Spleen (tissue), 11 donors: ENCODE measurements at regions not wholly inside any gene's neighbourhood (a gene's known extent, or its start where the extent isn't known, plus 50 kb on each side); places are given as distances from the start of the nearest gene placed in this dataset.
"Not testable (repeated sequence)": the region's sequence is repeated elsewhere in the genome, so short reads cannot be mapped to it uniquely, and the experiment has no call there.

Source experiments
- DNase-seq: peaks from one replicate; pipeline ENCODE4 v3.0.0-alpha.2; 2020
- H3K27ac ChIP-seq, 8 donors: fragments of 200-600 bp; sonication (generic) in 7 of 8; 1 replicate in 4 of 8; 2 replicates in 4 of 8; pipeline versions ENCODE4 v1.5.0 to v1.8.0; 2016 to 2021; ENCODE audit warnings: inconsistent platforms in 4 of 8, mild to moderate bottlenecking in 4 of 8, moderate library complexity in 1 of 8
- H3K27me3 ChIP-seq, 7 donors: fragments of 200-600 bp; sonication (generic) in 6 of 7; replicated peaks in 1 of 7; 1 replicate in 4 of 7; 2 replicates in 3 of 7; pipeline versions ENCODE4 v1.5.0 to v1.8.0; 2016 to 2021; ENCODE audit warnings: inconsistent platforms in 3 of 7, mild to moderate bottlenecking in 1 of 7
- H3K36me3 ChIP-seq, 6 donors: fragments of 200-600 bp; sonication (generic) in 5 of 6; 1 replicate in 4 of 6; 2 replicates in 2 of 6; pipeline versions ENCODE4 v1.5.0 to v1.8.0; 2016 to 2021; ENCODE audit warnings: inconsistent platforms in 2 of 6
- H3K4me1 ChIP-seq, 6 donors: fragments of 200-600 bp; sonication (generic) in 5 of 6; 1 replicate in 3 of 6; 2 replicates in 3 of 6; pipeline versions ENCODE4 v1.5.0 to v1.8.0; 2016 to 2021; ENCODE audit warnings: inconsistent platforms in 3 of 6
- H3K4me3 ChIP-seq, 8 donors: fragments of 200-600 bp; sonication (generic) in 7 of 8; 1 replicate in 4 of 8; 2 replicates in 4 of 8; pipeline versions ENCODE4 v1.5.0 to v1.8.0; 2016 to 2021; ENCODE audit warnings: inconsistent platforms in 4 of 8, mild to moderate bottlenecking in 4 of 8, moderate library complexity in 2 of 8
- H3K9me3 ChIP-seq, 8 donors: fragments of 200-600 bp; sonication (generic) in 7 of 8; 1 replicate in 4 of 8; 2 replicates in 4 of 8; pipeline versions ENCODE4 v1.5.0 to v1.8.0; 2016 to 2021; ENCODE audit warnings: inconsistent platforms in 4 of 8
- POLR2A ChIP-seq, 3 donors: fragments of 450-650 bp; IDR thresholded peaks; one replicate each; pipeline ENCODE4 v1.5.1; 2017; ENCODE audit warnings: antibody characterized with exemption in 3 of 3, mild to moderate bottlenecking in 1 of 3
- POLR2AphosphoS5 ChIP-seq, 3 donors: sonication (generic); formaldehyde crosslinking; IDR thresholded peaks; one replicate each; pipeline ENCODE4 v1.5.1; 2017; ENCODE audit warnings: antibody characterized with exemption in 3 of 3
- WGBS, 5 donors: extraction: QIAGEN DNeasy Blood & Tissue Kit in 3 of 5; methylation state at CpG; one replicate each; pipeline versions ENCODE4 v1.1.5 to v1.1.7; 2013 to 2018; 5-methylcytosine and 5-hydroxymethylcytosine counted together
- intact Hi-C: fragments of 100-400 bp; cut with DNase I; formaldehyde crosslinking; loops from one replicate; pipeline ENCODE4 v1.15.0; 2023; ENCODE audit warnings: low total_unique reads
- TF ChIP-seq, protein P1 (sequence below), 11 experiments: fragments of 200-600 bp in 7 of 11; fragments of 450-650 bp in 4 of 11; sonication (generic) in 4 of 11; IDR thresholded peaks in 8 of 11; conservative IDR thresholded peaks in 3 of 11; 1 replicate in 7 of 11; 2 replicates in 4 of 11; pipeline versions ENCODE4 v1.4.0 to v1.8.0; 2016 to 2021; ENCODE audit warnings: antibody characterized with exemption in 11 of 11, inconsistent platforms in 4 of 11, mild to moderate bottlenecking in 1 of 11
- donor health status: healthy with polysubstance abuse.
- donor health status: DM: no; HTN: no; CAD: no; lungs with moderate emphysema.
- donor health status: DM: no; HTN: no; CAD: no.
- donor health status: Bipolar disorder and iron deficiency.
- donor health status: healthy.
- donor health status: DM: no; HTN: no; CAD: no.
- donor health status: DM: yes; HTN: yes; CAD: no.

DNA sequence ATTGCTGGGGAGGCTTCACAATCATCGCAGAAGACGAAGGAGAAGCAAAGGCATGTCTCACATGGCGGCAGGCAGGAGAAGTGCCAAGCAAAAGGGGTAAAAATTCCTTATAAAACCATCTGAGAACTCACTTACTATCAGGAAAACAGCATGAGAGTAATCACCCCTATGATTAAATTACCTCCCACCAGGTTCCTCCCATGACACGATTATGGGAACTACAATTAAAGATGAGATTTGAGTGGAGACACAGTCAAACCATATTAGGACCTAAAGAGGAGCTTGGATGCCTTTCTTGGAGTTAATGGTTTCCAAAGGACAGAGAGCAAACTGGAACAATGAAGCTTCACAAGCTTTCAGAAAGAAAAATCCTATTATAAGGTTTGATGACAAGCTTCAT lies 168.4 kb upstream of the SMARCAD1 start:
- 84 to 88% (median 84%) methylated on average over 4 of the region's 4 CpGs for WGBS, 5 donors
- TF ChIP-seq POLR2AphosphoS5 (IDR thresholded peaks at IDR 0.05) (no peak), POLR2A (IDR thresholded peaks at IDR 0.05) (no peak)
- TF ChIP-seq, protein P1, sequence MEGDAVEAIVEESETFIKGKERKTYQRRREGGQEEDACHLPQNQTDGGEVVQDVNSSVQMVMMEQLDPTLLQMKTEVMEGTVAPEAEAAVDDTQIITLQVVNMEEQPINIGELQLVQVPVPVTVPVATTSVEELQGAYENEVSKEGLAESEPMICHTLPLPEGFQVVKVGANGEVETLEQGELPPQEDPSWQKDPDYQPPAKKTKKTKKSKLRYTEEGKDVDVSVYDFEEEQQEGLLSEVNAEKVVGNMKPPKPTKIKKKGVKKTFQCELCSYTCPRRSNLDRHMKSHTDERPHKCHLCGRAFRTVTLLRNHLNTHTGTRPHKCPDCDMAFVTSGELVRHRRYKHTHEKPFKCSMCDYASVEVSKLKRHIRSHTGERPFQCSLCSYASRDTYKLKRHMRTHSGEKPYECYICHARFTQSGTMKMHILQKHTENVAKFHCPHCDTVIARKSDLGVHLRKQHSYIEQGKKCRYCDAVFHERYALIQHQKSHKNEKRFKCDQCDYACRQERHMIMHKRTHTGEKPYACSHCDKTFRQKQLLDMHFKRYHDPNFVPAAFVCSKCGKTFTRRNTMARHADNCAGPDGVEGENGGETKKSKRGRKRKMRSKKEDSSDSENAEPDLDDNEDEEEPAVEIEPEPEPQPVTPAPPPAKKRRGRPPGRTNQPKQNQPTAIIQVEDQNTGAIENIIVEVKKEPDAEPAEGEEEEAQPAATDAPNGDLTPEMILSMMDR (IDR thresholded peaks at IDR 0.05 in 8 of 11, conservative IDR thresholded peaks at IDR 0.05 in 3 of 11): no peak

DNA sequence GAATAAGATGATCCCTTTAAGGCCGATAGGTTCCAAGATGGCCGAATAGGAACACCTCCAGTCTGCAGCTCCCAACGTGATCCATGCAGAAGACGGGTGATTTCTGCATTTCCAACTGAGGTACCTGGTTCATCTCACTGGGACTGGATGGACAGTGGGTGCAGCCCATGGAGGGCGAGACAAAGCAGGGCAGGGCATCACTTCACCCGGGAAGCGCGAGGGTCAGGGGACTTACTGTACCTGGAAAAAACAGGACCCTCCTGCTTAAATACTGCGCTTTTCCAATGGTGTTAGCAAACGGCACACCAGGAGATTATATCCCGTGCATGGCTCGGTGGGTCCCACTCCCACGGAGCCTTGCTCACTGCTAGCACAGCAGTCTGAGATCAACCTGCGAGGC lies 163.2 kb upstream of the SMARCAD1 start:
- intact Hi-C loops, H3K4me3 ChIP-seq, H3K36me3 ChIP-seq, H3K27ac ChIP-seq, H3K4me1 ChIP-seq, H3K27me3 ChIP-seq: not testable (repeated sequence)
- H3K9me3 ChIP-seq: peaks cover 0 to 46% (median 13%) of the 10 kb centered on the region in 8 donors
- WGBS, 5 donors: 83 to 95% (median 93%) methylated on average over 14 of the region's 14 CpGs
- peak; percentile 47 for DNase-seq

More for the DNA sequence above, 168.4 kb upstream of the SMARCAD1 start:
- DNase-seq: no peak
- intact Hi-C loops: no loop called here
- Histone ChIP-seq H3K27ac (no peak overlapping the region), H3K9me3 (peaks cover 0 to 11% (median 1%) of the 10 kb centered on the region in 8 donors), H3K27me3 (no peaks in the 10 kb centered on the region), H3K4me1 (no peaks in the 10 kb centered on the region), H3K4me3 (no peak overlapping the region), H3K36me3 (no peaks in the 10 kb centered on the region)

DNA sequence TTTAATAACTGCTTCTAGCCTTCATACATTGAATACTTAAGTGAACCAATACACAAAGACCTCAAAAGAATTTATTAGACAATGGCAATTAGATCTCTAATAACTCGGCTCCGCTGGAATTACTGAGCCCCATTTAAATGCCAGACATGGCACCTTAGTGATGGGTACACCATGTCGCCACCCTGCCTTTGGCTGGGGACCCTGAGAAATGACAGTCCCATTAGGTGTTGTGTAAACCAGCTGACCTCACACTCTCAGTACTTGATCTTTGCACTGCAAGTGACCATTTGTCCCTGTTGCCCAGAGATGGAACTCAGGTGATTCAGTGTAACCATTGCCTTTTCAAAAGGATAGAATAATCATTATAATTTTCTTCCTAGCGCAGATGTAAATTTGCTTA lies 144.6 kb upstream of the SMARCAD1 start:
- TF ChIP-seq, protein P1 (IDR thresholded peaks at IDR 0.05 in 8 of 11, conservative IDR thresholded peaks at IDR 0.05 in 3 of 11): no peak
- TF ChIP-seq POLR2AphosphoS5 (IDR thresholded peaks at IDR 0.05) (no peak), POLR2A (IDR thresholded peaks at IDR 0.05) (no peak)
- Histone ChIP-seq H3K27ac (no peak overlapping the region), H3K4me3 (no peak overlapping the region), H3K4me1 (no peaks in the 10 kb centered on the region), H3K9me3 (peaks cover 0 to 7% (median 0%) of the 10 kb centered on the region in 8 donors), H3K27me3 (no peaks in the 10 kb centered on the region), H3K36me3 (no peaks in the 10 kb centered on the region)
- DNase-seq: no peak
- intact Hi-C loops: no loop called here
- WGBS, 5 donors: 76 to 84% (median 81%) methylated on average over 4 of the region's 4 CpGs

DNA sequence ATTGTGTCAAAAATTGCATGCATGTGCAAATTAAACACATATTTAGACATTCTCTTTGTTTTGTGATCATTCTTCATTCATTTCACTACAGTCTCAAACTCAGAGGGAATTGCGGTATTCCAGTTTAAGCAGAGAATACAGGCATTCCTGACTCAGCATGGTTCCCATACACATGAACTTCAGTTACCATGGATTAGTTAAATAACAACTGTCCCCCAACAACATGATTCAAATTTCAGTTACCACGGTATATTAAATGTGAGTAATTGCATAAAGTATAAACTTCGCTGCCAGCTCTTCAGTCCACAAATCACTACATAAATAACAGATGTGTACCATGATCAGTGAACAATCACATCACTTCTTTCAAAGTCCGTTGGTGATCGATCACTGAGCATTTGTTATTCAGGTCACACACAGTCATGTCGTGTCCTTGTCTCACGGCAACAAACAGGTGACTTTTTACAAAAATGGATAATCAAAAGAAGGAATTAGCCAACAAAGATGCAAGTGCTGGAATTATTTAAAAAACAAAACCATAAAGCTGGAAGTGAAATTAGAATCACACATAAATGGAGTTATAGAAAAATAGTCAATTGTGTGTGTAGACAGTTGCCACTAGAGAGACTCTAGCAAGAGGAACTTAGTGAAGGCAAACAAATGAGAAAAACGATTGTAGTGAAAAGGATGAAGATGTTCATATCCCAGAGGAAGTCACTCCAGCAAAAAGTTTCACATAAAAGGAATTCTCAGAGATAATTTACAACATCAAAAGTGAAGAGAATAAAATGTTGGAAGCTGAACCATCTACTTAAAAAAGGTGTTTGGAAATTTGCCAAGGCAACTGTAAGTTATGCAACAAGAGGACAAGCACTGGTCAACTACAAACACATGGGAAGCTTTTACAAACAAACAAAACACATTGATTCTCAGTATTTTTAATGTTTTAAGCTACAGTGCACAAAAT lies 138.6 kb upstream of the SMARCAD1 start:
- intact Hi-C loops: no loop called here
- H3K4me3 ChIP-seq: no peak overlapping the region
- no peaks in the 10 kb centered on the region for H3K27me3 ChIP-seq
- no peak overlapping the region for H3K27ac ChIP-seq
- TF ChIP-seq, protein P1 (IDR thresholded peaks at IDR 0.05 in 8 of 11, conservative IDR thresholded peaks at IDR 0.05 in 3 of 11): no peak
- 68 to 81% (median 75%) methylated on average over 8 of the region's 8 CpGs for WGBS, 5 donors
- no peaks in the 10 kb centered on the region for H3K4me1 ChIP-seq
- no peaks in the 10 kb centered on the region for H3K36me3 ChIP-seq
- no peak for DNase-seq
- peaks cover 0 to 7% (median 0%) of the 10 kb centered on the region in 8 donors for H3K9me3 ChIP-seq
